Activated T-cell treated with anti-CD3 and anti-CD28 coated beads, Interleukin-2, amount 50 U/mL, for 4 hours (primary cell): ENCODE measurements at regions not wholly inside any gene's neighbourhood (a gene's known extent, or its start where the extent isn't known, plus 50 kb on each side); places are given as distances from the start of the nearest gene placed in this dataset.
"Not testable (repeated sequence)": the region's sequence is repeated elsewhere in the genome, so short reads cannot be mapped to it uniquely, and the experiment has no call there.

Source experiments
- ATAC-seq, 2 donors: fragments of 200-7000 bp; cut with Tn5 transposase; one replicate each; pipeline ENCODE4 v1.10.0; 2021
- DNase-seq: peaks from one replicate; pipeline ENCODE4 v3.0.0-alpha.2; 2020
- H3K27me3 Mint-ChIP-seq: one replicate; pipeline ENCODE4 v1.8.0; 2021; ENCODE audit warnings: low read depth, mixed read lengths
- H3K36me3 Mint-ChIP-seq: one replicate; pipeline ENCODE4 v1.8.0; 2022; ENCODE audit warnings: mixed read lengths; ENCODE audit not compliant: insufficient read depth
- H3K4me1 Mint-ChIP-seq: one replicate; pipeline ENCODE4 v1.8.0; 2021; ENCODE audit warnings: low read depth, mixed read lengths
- H3K4me3 Mint-ChIP-seq: one replicate; pipeline ENCODE4 v1.8.0; 2021; ENCODE audit warnings: mild to moderate bottlenecking, moderate library complexity, mixed read lengths
- H3K9me3 Mint-ChIP-seq: one replicate; pipeline ENCODE4 v1.8.0; 2021; ENCODE audit warnings: mixed read lengths

DNA sequence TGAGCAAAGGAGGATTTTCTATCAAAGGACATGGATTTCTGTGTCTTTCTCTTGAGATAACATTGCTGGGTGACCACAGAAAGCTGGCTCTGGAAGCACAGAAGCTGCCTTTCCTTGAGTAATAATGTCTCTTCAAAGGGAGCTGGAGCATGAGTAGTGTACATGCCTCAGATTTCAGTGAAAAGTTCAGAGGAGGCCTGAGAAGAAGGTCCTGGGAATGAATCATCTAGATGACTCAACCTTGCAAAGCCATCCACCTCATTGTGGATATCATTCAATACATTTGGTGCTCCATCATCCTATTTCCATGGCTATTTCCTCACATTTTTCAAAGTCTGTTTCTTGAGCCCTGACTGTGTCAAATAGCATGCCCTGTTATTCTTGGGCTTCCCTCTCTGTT is 125.6 kb upstream of the POTEB2 start:
- not testable (repeated sequence) for H3K9me3 Mint-ChIP-seq, H3K27me3 Mint-ChIP-seq, ATAC-seq, H3K4me1 Mint-ChIP-seq, H3K4me3 Mint-ChIP-seq, DNase-seq, H3K36me3 Mint-ChIP-seq

DNA sequence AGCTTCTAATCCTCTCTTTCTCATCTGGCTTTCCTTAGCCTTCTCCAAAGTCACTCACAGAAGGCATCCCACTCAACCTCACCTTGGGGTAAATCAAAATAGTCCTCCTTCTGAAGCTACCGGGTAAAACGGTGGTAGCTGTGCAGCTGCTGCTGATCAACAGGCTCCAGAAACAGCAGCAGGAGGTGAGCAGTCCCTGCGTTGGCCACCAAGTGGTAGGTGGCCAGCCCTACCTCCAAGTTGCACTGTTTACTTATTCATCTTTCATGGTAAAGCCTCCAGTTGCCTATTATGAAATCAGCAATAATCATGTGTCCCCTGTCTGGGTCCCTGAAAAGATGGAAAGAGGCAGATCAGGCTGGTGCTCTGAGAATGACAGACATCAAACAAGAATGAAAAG is 125.1 kb upstream of the POTEB2 start:
- not testable (repeated sequence) for H3K9me3 Mint-ChIP-seq, H3K4me1 Mint-ChIP-seq, H3K4me3 Mint-ChIP-seq, ATAC-seq, H3K36me3 Mint-ChIP-seq, H3K27me3 Mint-ChIP-seq, DNase-seq

GRCh38 chr15:20986775-20987174 is 120.7 kb upstream of the POTEB2 start:
- not testable (repeated sequence) for H3K36me3 Mint-ChIP-seq, DNase-seq, H3K9me3 Mint-ChIP-seq, ATAC-seq, H3K27me3 Mint-ChIP-seq, H3K4me3 Mint-ChIP-seq, H3K4me1 Mint-ChIP-seq

DNA sequence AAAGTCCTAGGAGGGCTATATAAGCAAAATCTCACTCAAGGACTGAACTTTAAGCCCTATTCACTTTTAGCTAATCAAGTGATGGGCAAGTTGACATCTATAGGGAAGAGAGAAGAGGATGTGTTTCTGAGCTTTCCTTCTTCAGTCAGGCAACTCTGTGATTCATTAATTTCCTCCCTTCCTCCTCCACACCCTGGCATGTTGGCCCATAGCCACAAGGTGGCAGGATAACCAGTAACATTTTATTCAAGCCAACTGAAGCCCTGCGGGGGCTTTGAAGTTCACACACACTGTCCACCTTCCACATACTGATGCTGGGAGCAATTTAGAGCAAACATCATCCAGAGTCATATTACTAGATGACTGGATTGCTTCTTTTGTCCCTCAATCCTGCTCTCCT is 111.9 kb upstream of the POTEB2 start:
- not testable (repeated sequence) for DNase-seq, H3K36me3 Mint-ChIP-seq
- peak; percentile 56 to 88 for ATAC-seq

GRCh38 chr15:20972762-20973161 is 106.6 kb upstream of the POTEB2 start:
- not testable (repeated sequence) for H3K4me1 Mint-ChIP-seq, H3K4me3 Mint-ChIP-seq, ATAC-seq, H3K27me3 Mint-ChIP-seq, H3K9me3 Mint-ChIP-seq, H3K36me3 Mint-ChIP-seq, DNase-seq

More for the DNA sequence above, 111.9 kb upstream of the POTEB2 start:
- H3K4me1 Mint-ChIP-seq, H3K9me3 Mint-ChIP-seq, H3K27me3 Mint-ChIP-seq, H3K4me3 Mint-ChIP-seq: not testable (repeated sequence)

DNA sequence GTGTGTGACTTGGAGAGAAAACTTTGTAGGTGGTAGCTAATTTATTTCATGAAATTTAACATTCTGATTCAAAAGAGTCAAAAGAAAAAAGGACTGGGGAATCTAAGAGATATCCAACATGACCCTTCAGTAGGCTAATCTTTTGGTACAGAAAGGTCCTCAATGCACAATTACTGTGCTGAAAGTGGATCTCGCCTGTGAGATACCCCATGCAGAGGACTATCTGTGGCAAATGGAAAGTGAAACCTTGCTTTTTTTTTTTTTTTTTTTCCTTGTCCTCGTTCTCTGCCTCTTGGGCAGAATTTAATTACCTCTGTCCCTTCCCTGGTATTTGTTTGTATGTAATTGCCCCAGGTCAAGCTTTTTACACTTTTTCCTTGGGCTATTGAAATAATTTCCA is 93.2 kb upstream of the POTEB2 start:
- H3K4me3 Mint-ChIP-seq, H3K4me1 Mint-ChIP-seq, H3K9me3 Mint-ChIP-seq, H3K27me3 Mint-ChIP-seq, H3K36me3 Mint-ChIP-seq, ATAC-seq, DNase-seq: not testable (repeated sequence)

- not testable (repeated sequence) for DNase-seq, H3K4me3 Mint-ChIP-seq, ATAC-seq, H3K4me1 Mint-ChIP-seq, H3K36me3 Mint-ChIP-seq, H3K27me3 Mint-ChIP-seq, H3K9me3 Mint-ChIP-seq
Observed at GRCh38 chr15:20929322-20929721, 63.2 kb upstream of the POTEB2 start.
